HepG2 (cell line): ENCODE measurements at regions not wholly inside any gene's neighbourhood (a gene's known extent, or its start where the extent isn't known, plus 50 kb on each side); places are given as distances from the start of the nearest gene placed in this dataset.

Experiments used
- ATAC-seq: fragments of 200-7000 bp; cut with Tn5 transposase; 3 replicates; pipeline ENCODE4 v1.9.1; 2020; ENCODE audit warnings: mild to moderate bottlenecking, moderate library complexity
- BruUV-seq: library from RNA; stranded (reverse); fragments of 400-500 nt; replicated peaks from 2 replicates; lab custom pipeline; 2021; lab: Mats Ljungman, UMichigan
- CTCF ChIA-PET: fragments of 300-600 bp; formaldehyde crosslinking; extraction: SDS; loops from one replicate; lab custom pipeline; 2021; ENCODE audit warnings: low total read pairs, inconsistent platforms, low intra/inter-chr PET ratio; lab: Yijun Ruan, JAX
- POLR2A ChIA-PET: fragments of 350-600 bp; sonication (Branson Sonifier 250); formaldehyde crosslinking; loops from one replicate; lab custom pipeline; 2020; ENCODE audit warnings: antibody characterized with exemption, inconsistent platforms; lab: Yijun Ruan, JAX
- DNase-seq: peaks from one replicate; pipeline ENCODE4 v3.0.0-alpha.2; 2015; ENCODE audit warnings: low spot score
- FAIRE-seq: peaks from 3 replicates; lab custom pipeline; 2011; peaks lifted over from hg19 to GRCh38; lab: Jason Lieb, UNC
- H2AFZ ChIP-seq: one replicate; pipeline ENCODE4 v1.6.1; 2011; ENCODE audit warnings: low read length, inconsistent platforms
- H3K27ac ChIP-seq: fragments of 300-600 bp; 3 replicates; pipeline ENCODE4 v1.8.0; 2011; ENCODE audit warnings: mixed run types, mild to moderate bottlenecking, mixed read lengths, low read length, inconsistent platforms; ENCODE audit not compliant: insufficient read depth; ENCODE audit errors: extremely low read length
- H3K27me3 ChIP-seq, 2 experiments: fragments of 200-600 bp in 1 of 2; 2 replicates in 1 of 2; 3 replicates in 1 of 2; pipeline versions ENCODE4 v1.6.0 to v1.8.0; 2011; ENCODE audit warnings: low read length in 2 of 2, mild to moderate bottlenecking in 2 of 2, moderate library complexity in 2 of 2, inconsistent platforms in 1 of 2; ENCODE audit not compliant: insufficient read depth in 2 of 2, control insufficient read depth in 1 of 2
- H3K36me3 ChIP-seq, 2 experiments: fragments of 200-600 bp in 1 of 2; replicated peaks in 1 of 2; 2 replicates in 1 of 2; 3 replicates in 1 of 2; pipeline versions ENCODE4 v1.5.1 to v1.8.0; 2011; ENCODE audit warnings: low read length in 2 of 2, inconsistent platforms in 1 of 2; ENCODE audit not compliant: insufficient read depth in 2 of 2, control insufficient read depth in 1 of 2
- H3K4me1 ChIP-seq: 2 replicates; pipeline ENCODE4 v1.5.1; 2012; ENCODE audit warnings: low read length, inconsistent platforms; ENCODE audit not compliant: insufficient read depth
- H3K4me2 ChIP-seq: 2 replicates; pipeline ENCODE4 v1.6.0; 2011; ENCODE audit warnings: low read depth, low read length, inconsistent platforms
- H3K4me3 ChIP-seq, 3 experiments: fragments of 200-600 bp in 1 of 3; sonication (generic), shearing (Covaris generic) in 1 of 3; replicated peaks in 1 of 3; 2 replicates each; pipeline ENCODE4 v1.5.1; 2011 to 2016; ENCODE audit warnings: low read length in 3 of 3, inconsistent platforms in 2 of 3, low read depth in 2 of 3, mild to moderate bottlenecking in 2 of 3, control low read depth in 1 of 3, mixed read lengths in 1 of 3; ENCODE audit not compliant: insufficient read depth in 1 of 3
- H3K79me2 ChIP-seq: one replicate; pipeline ENCODE4 v1.6.1; 2011; ENCODE audit warnings: low read length, inconsistent platforms; ENCODE audit not compliant: insufficient read depth
- H3K9ac ChIP-seq: 2 replicates; pipeline ENCODE4 v1.6.0; 2011; ENCODE audit warnings: mild to moderate bottlenecking, low read depth, low read length, inconsistent platforms; ENCODE audit not compliant: insufficient read depth
- H3K9me3 ChIP-seq: 2 replicates; pipeline ENCODE4 v1.5.1; 2012; ENCODE audit warnings: mild to moderate bottlenecking, low read length
- H4K20me1 ChIP-seq: 2 replicates; pipeline ENCODE4 v1.6.0; 2011; ENCODE audit warnings: inconsistent platforms, mild to moderate bottlenecking, low read length, moderate library complexity; ENCODE audit not compliant: insufficient read depth
- CSRNP2 ChIP-seq: sonication (generic); formaldehyde crosslinking; conservative IDR thresholded peaks from 2 replicates; pipeline ENCODE4 v1.8.0; 2022; ENCODE audit warnings: low read depth, missing genetic modification reagents
- HIVEP1 ChIP-seq: sonication (generic); formaldehyde crosslinking; IDR thresholded peaks from 2 replicates; pipeline ENCODE4 v1.4.0; 2020; ENCODE audit warnings: mild to moderate bottlenecking, missing genetic modification reagents
- KLF12 ChIP-seq: sonication (generic); formaldehyde crosslinking; IDR thresholded peaks from 2 replicates; pipeline ENCODE4 v1.4.0; 2020; ENCODE audit warnings: missing genetic modification reagents, borderline replicate concordance
- MLLT10 ChIP-seq: sonication (generic); formaldehyde crosslinking; IDR thresholded peaks from 2 replicates; pipeline ENCODE4 v1.4.0; 2020; ENCODE audit warnings: missing genetic modification reagents
- NR0B2 ChIP-seq: sonication (generic); formaldehyde crosslinking; IDR thresholded peaks from 2 replicates; pipeline ENCODE4 v1.4.0; 2020; ENCODE audit warnings: mild to moderate bottlenecking, missing genetic modification reagents
- REPIN1 ChIP-seq: sonication (generic); formaldehyde crosslinking; IDR thresholded peaks from 2 replicates; pipeline ENCODE4 v1.8.0; 2022; ENCODE audit warnings: missing genetic modification reagents, low read depth, mild to moderate bottlenecking, borderline replicate concordance
- RXRA ChIP-seq: sonication (generic); formaldehyde crosslinking; IDR thresholded peaks from 2 replicates; pipeline ENCODE4 v1.5.1; 2020; ENCODE audit warnings: missing genetic modification reagents
- SAFB2 ChIP-seq: sonication (generic); formaldehyde crosslinking; IDR thresholded peaks from 2 replicates; pipeline ENCODE4 v1.5.1; 2020; ENCODE audit warnings: missing genetic modification reagents, low read depth, mild to moderate bottlenecking, borderline replicate concordance
- SCMH1 ChIP-seq: sonication (generic); formaldehyde crosslinking; IDR thresholded peaks from 2 replicates; pipeline ENCODE4 v1.9.0; 2021; ENCODE audit warnings: missing genetic modification reagents, mild to moderate bottlenecking, borderline replicate concordance
- SIX4 ChIP-seq: sonication (generic); formaldehyde crosslinking; IDR thresholded peaks from 2 replicates; pipeline ENCODE4 v1.4.0; 2020; ENCODE audit warnings: missing genetic modification reagents
- TGIF2 ChIP-seq: IDR thresholded peaks from 2 replicates; pipeline ENCODE4 v1.6.1; 2016; ENCODE audit warnings: control low read depth, missing compliant biosample characterization
- ZC3H4 ChIP-seq: sonication (generic); formaldehyde crosslinking; IDR thresholded peaks from 2 replicates; pipeline ENCODE4 v1.4.0; 2020; ENCODE audit warnings: missing genetic modification reagents, borderline replicate concordance
- ZHX1 ChIP-seq: sonication (generic); formaldehyde crosslinking; IDR thresholded peaks from 2 replicates; pipeline ENCODE4 v1.8.1; 2022; ENCODE audit warnings: low read depth, mild to moderate bottlenecking, missing genetic modification reagents
- ZNF253 ChIP-seq: sonication (generic); formaldehyde crosslinking; IDR thresholded peaks from 2 replicates; pipeline ENCODE4 v1.8.0; 2022; ENCODE audit warnings: mild to moderate bottlenecking, missing genetic modification reagents, borderline replicate concordance
- WGBS: methylation state at CpG from one replicate; pipeline ENCODE4 v1.1.6; 2017; ENCODE audit warnings: low lambda C conversion rate; 5-methylcytosine and 5-hydroxymethylcytosine counted together
- in situ Hi-C: cut with HindIII; loops from 2 replicates; pipeline ENCODE4 v1.10.0; 2017; ENCODE audit warnings: low pct_unique_long_range_greater_than_20kb; ENCODE audit not compliant: extremely low pct_ligation_motif_present
- intact Hi-C: fragments of 100-400 bp; cut with micrococcal nuclease; formaldehyde crosslinking; loops from one replicate; pipeline ENCODE4 v1.10.0; 2022; ENCODE audit not compliant: unreplicated experiment

- no peaks in the 10 kb centered on the region for H4K20me1 ChIP-seq
- H3K27ac ChIP-seq: no peak overlapping the region
- no peak for ATAC-seq
- H2AFZ ChIP-seq: no peak overlapping the region
- intact Hi-C loops: no loop called here
- H3K36me3 ChIP-seq: no peaks in the 10 kb centered on the region
- DNase-seq: no peak
- H3K4me1 ChIP-seq: peaks cover 15% of the 10 kb centered on the region
- H3K9me3 ChIP-seq: no peaks in the 10 kb centered on the region; the same call in 1 of the 2 replicates
- H3K79me2 ChIP-seq: no peaks in the 10 kb centered on the region
- no TSS peak for BruUV-seq
- in situ Hi-C loops: no loop called here
- peaks cover 0 to 11% of the 10 kb centered on the region in 2 experiments; a peak in 1 of 5 replicates for H3K27me3 ChIP-seq
- TF ChIP-seq HIVEP1 (CRISPR knock-in tag): no peak
- TF ChIP-seq ZNF253 (CRISPR knock-in tag): no peak
- no peak for TF ChIP-seq ZHX1 (CRISPR knock-in tag)
- no peak for TF ChIP-seq CSRNP2 (CRISPR knock-in tag)
- no peak for TF ChIP-seq KLF12
- no peak for TF ChIP-seq SCMH1 (CRISPR knock-in tag)
- TF ChIP-seq RXRA (CRISPR knock-in tag): no peak
- TF ChIP-seq ZC3H4: no peak
- TF ChIP-seq REPIN1 (CRISPR knock-in tag): no peak
- TF ChIP-seq SAFB2 (CRISPR knock-in tag): no peak
- TF ChIP-seq SIX4: no peak
- no peak for TF ChIP-seq MLLT10 (CRISPR knock-in tag)
- no peak for TF ChIP-seq TGIF2 (CRISPR knock-in tag)
- no peak for TF ChIP-seq NR0B2 (CRISPR knock-in tag)
- H3K4me3 ChIP-seq: no peak overlapping the region
- no peak overlapping the region for H3K4me2 ChIP-seq
- WGBS: 0% methylated on average over 1 of the region's 3 CpGs
- FAIRE-seq: no peak
- no peak overlapping the region for H3K9ac ChIP-seq
- POLR2A ChIA-PET: no interaction called here
- CTCF ChIA-PET: no interaction called here
These were observed 110.3 kb upstream of the BACH2 start for GRCh38 chr6:90406957-90407356.
